VCaP (cell line): ENCODE measurements at regions not wholly inside any gene's neighbourhood (a gene's known extent, or its start where the extent isn't known, plus 50 kb on each side); places are given as distances from the start of the nearest gene placed in this dataset.

Source experiments
- H3K27ac ChIP-seq: fragments of 450-650 bp; 2 replicates; pipeline ENCODE4 v1.5.1; 2017
- CTCF ChIP-seq: fragments of 450-650 bp; conservative IDR thresholded peaks from 2 replicates; pipeline ENCODE4 v1.5.1; 2017; ENCODE audit warnings: mild to moderate bottlenecking, moderate library complexity

GRCh38 chr16:55039042-55039441 lies 108.4 kb downstream of the IRX5 start:
- no peak for TF ChIP-seq CTCF
- no peak overlapping the region for H3K27ac ChIP-seq

- no peak for TF ChIP-seq CTCF
- H3K27ac ChIP-seq, result no peak overlapping the region
Observed at GRCh38 chr16:55039511-55039910, 108.8 kb downstream of the IRX5 start.

- TF ChIP-seq CTCF, result no peak
- H3K27ac ChIP-seq, result no peak overlapping the region
Observed at GRCh38 chr16:55039931-55040330, 109.3 kb downstream of the IRX5 start.

- no peak for TF ChIP-seq CTCF
- H3K27ac ChIP-seq, result no peak overlapping the region
Observed at GRCh38 chr16:55040366-55041086, 109.9 kb downstream of the IRX5 start.

- no peak for TF ChIP-seq CTCF
- no peak overlapping the region for H3K27ac ChIP-seq
Observed at GRCh38 chr16:55041540-55042234, 111.0 kb downstream of the IRX5 start.

- H3K27ac ChIP-seq, result no peak overlapping the region
- TF ChIP-seq CTCF, result no peak
Observed at GRCh38 chr16:55042556-55043432, 112.1 kb downstream of the IRX5 start.

GRCh38 chr16:55043499-55043898 lies 112.8 kb downstream of the IRX5 start:
- H3K27ac ChIP-seq, result no peak overlapping the region
- TF ChIP-seq CTCF, result no peak
